ENCODE measurements at regions not wholly inside any gene's neighbourhood (a gene's known extent, or its start where the extent isn't known, plus 50 kb on each side); places are given as distances from the start of the nearest gene placed in this dataset.

- no peak for DNase-seq
- 82 to 100% (median 92%) methylated on average over 2 of the region's 2 CpGs for WGBS, 5 donors
- Histone ChIP-seq H3K27ac (no peak overlapping the region), H3K4me3 (no peak overlapping the region), H3K4me1 (no peaks in the 10 kb centered on the region), H3K9me3 (peaks cover 0 to 54% (median 41%) of the 10 kb centered on the region in 8 donors), H3K27me3 (replicated peaks in 1 of 7) (no peaks in the 10 kb centered on the region), H3K36me3 (no peaks in the 10 kb centered on the region)
- TF ChIP-seq POLR2A (IDR thresholded peaks at IDR 0.05) (no peak), CTCF (IDR thresholded peaks at IDR 0.05 in 8 of 11, conservative IDR thresholded peaks at IDR 0.05 in 3 of 11) (no peak), POLR2AphosphoS5 (IDR thresholded peaks at IDR 0.05) (no peak)
- intact Hi-C loops (cut with DNase I; ENCODE audit: low total_unique reads): no loop called here
Observed at GRCh38 chr5:25358919-25359318, 714.1 kb upstream of the CDH10 start.

DNA sequence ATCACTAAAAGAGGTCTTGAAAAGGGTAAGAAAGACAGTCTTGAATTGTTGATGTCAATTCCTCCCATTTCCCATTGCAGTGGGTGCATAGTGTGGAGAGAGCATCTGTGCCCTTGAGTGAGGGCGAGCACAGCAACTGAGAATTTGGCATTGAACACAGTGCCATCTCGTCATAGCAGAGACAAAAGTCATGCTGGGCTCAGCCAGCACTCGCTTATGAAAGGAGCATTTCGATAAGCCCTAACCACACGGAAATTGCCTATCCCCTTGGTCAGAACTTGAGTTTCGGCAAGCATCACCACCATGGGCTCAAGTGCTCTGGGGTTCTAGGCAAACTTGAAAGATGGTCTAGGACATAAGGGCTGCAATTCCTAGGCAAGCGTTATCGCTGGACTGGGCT lies 712.8 kb upstream of the CDH10 start:
- no peaks in the 10 kb centered on the region for H3K36me3 ChIP-seq
- H3K4me3 ChIP-seq: no peak overlapping the region
- H3K4me1 ChIP-seq: no peaks in the 10 kb centered on the region
- no peak for DNase-seq
- no peaks in the 10 kb centered on the region for H3K27me3 ChIP-seq (replicated peaks in 1 of 7)
- TF ChIP-seq CTCF (IDR thresholded peaks at IDR 0.05 in 8 of 11, conservative IDR thresholded peaks at IDR 0.05 in 3 of 11): no peak
- TF ChIP-seq POLR2AphosphoS5 (IDR thresholded peaks at IDR 0.05): no peak
- no peak for TF ChIP-seq POLR2A (IDR thresholded peaks at IDR 0.05)
- 83 to 87% (median 85%) methylated on average over 8 of the region's 8 CpGs for WGBS, 5 donors
- H3K27ac ChIP-seq: no peak overlapping the region
- intact Hi-C loops (cut with DNase I; ENCODE audit: low total_unique reads): no loop called here
- peaks cover 0 to 44% (median 37%) of the 10 kb centered on the region in 8 donors for H3K9me3 ChIP-seq

DNA sequence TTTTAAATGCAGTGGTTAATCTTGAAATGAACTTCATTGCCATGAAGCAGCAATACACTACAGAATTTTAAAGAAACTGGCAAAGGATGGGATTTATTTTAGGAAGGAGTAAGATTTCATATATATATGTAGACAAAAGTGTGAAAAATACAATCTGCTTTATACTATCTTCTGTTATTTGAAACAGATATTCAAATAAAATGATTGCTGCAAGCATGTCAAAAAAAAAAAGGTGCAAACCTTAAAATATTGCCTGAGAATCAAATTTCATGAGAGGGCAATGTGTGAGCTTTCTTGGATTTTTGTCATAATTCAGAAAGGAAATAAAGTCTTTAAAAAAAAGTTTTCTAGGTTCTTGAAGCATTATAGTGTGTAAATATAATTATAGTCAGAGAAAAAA lies 705.0 kb upstream of the CDH10 start:
- intact Hi-C loops (cut with DNase I; ENCODE audit: low total_unique reads): no loop called here
- no peak for TF ChIP-seq CTCF (IDR thresholded peaks at IDR 0.05 in 8 of 11, conservative IDR thresholded peaks at IDR 0.05 in 3 of 11)
- no peak for TF ChIP-seq POLR2AphosphoS5 (IDR thresholded peaks at IDR 0.05)
- TF ChIP-seq POLR2A (IDR thresholded peaks at IDR 0.05): no peak
- Histone ChIP-seq H3K27me3 (replicated peaks in 1 of 7) (no peaks in the 10 kb centered on the region), H3K4me3 (no peak overlapping the region), H3K27ac (no peak overlapping the region), H3K4me1 (no peaks in the 10 kb centered on the region), H3K9me3 (peaks cover 0 to 31% (median 7%) of the 10 kb centered on the region in 8 donors), H3K36me3 (no peaks in the 10 kb centered on the region)
- DNase-seq: no peak

- Histone ChIP-seq H3K27ac (no peak overlapping the region), H3K27me3 (replicated peaks in 1 of 7) (no peaks in the 10 kb centered on the region), H3K4me1 (no peaks in the 10 kb centered on the region), H3K4me3 (no peak overlapping the region), H3K9me3 (peaks cover 0 to 29% (median 12%) of the 10 kb centered on the region in 8 donors), H3K36me3 (no peaks in the 10 kb centered on the region)
- TF ChIP-seq POLR2A (IDR thresholded peaks at IDR 0.05) (no peak), CTCF (IDR thresholded peaks at IDR 0.05 in 8 of 11, conservative IDR thresholded peaks at IDR 0.05 in 3 of 11) (no peak), POLR2AphosphoS5 (IDR thresholded peaks at IDR 0.05) (no peak)
- intact Hi-C loops (cut with DNase I; ENCODE audit: low total_unique reads): no loop called here
- DNase-seq: no peak
- 74 to 85% (median 81%) methylated on average over 5 of the region's 5 CpGs for WGBS, 5 donors
Observed at GRCh38 chr5:25345240-25345771, 700.5 kb upstream of the CDH10 start.
